ENCODE measurements at regions not wholly inside any gene's neighbourhood (a gene's known extent, or its start where the extent isn't known, plus 50 kb on each side); places are given as distances from the start of the nearest gene placed in this dataset.

- WGBS, 2 experiments (ENCODE audit: insufficient coverage in 1 of 2, insufficient read length in 1 of 2) = 87 to 88% methylated on average over 4 to 5 of the region's 5 CpGs
- Histone ChIP-seq H3K27ac (ENCODE audit: low read depth, low read length) (no peak overlapping the region), H3K36me3 (ENCODE audit: control insufficient read depth, insufficient read depth, low read length) (no peaks in the 10 kb centered on the region), H3K9ac (ENCODE audit: extremely low read depth, low read length, poor library complexity, severe bottlenecking) (no peak overlapping the region), H3K9me3 (ENCODE audit: control insufficient read depth, low read length) (no peaks in the 10 kb centered on the region), H3K4me3 (ENCODE audit: low read length) (no peak overlapping the region), H3K27me3 (ENCODE audit: control insufficient read depth, insufficient read depth, low read length, poor library complexity, severe bottlenecking) (no peaks in the 10 kb centered on the region), H3K4me1 (ENCODE audit: control insufficient read depth, insufficient read depth, low read length) (no peaks in the 10 kb centered on the region)
- DNase-seq = no peak
- H3K4me3 Mint-ChIP-seq = no peak overlapping the region
- TF ChIP-seq, protein P1, sequence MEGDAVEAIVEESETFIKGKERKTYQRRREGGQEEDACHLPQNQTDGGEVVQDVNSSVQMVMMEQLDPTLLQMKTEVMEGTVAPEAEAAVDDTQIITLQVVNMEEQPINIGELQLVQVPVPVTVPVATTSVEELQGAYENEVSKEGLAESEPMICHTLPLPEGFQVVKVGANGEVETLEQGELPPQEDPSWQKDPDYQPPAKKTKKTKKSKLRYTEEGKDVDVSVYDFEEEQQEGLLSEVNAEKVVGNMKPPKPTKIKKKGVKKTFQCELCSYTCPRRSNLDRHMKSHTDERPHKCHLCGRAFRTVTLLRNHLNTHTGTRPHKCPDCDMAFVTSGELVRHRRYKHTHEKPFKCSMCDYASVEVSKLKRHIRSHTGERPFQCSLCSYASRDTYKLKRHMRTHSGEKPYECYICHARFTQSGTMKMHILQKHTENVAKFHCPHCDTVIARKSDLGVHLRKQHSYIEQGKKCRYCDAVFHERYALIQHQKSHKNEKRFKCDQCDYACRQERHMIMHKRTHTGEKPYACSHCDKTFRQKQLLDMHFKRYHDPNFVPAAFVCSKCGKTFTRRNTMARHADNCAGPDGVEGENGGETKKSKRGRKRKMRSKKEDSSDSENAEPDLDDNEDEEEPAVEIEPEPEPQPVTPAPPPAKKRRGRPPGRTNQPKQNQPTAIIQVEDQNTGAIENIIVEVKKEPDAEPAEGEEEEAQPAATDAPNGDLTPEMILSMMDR (conservative IDR thresholded peaks at IDR 0.05) = no peak
- no peak overlapping the region for H3K27ac Mint-ChIP-seq
- peaks cover 13% of the 10 kb centered on the region for H3K4me1 Mint-ChIP-seq
- peaks cover 2% of the 10 kb centered on the region for H3K27me3 Mint-ChIP-seq (ENCODE audit: insufficient read depth)
- H3K36me3 Mint-ChIP-seq (ENCODE audit: low read depth) = no peaks in the 10 kb centered on the region
- H3K9me3 Mint-ChIP-seq = no peaks in the 10 kb centered on the region
Measured at GRCh38 chr9:7342736-7343135, 456.8 kb downstream of the DMAC1 start.

DNA sequence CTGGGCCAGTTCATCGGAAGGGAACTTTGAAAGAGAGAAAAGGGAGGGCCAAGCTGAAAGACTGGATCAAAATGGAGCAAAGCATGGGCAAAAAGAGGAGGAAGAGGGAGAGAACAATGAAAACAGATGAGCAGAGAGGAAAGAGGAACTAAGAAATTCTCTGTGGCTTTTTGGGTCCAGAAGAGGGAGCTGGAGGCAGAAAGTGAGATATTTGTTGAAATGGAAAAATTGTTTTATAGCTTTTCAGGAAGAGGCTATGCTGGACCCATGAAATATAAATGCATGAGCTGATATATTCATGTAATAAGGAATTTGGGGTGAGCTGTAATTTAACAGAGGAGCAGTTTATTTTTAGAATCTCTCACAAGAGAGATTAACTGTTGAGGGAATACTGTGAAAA is 457.3 kb downstream of the DMAC1 start:
- peaks cover 2% of the 10 kb centered on the region for H3K27me3 Mint-ChIP-seq (ENCODE audit: insufficient read depth)
- Histone ChIP-seq H3K9me3 (ENCODE audit: control insufficient read depth, low read length) (no peaks in the 10 kb centered on the region), H3K9ac (ENCODE audit: extremely low read depth, low read length, poor library complexity, severe bottlenecking) (no peak overlapping the region), H3K27ac (ENCODE audit: low read depth, low read length) (no peak overlapping the region), H3K36me3 (ENCODE audit: control insufficient read depth, insufficient read depth, low read length) (no peaks in the 10 kb centered on the region), H3K27me3 (ENCODE audit: control insufficient read depth, insufficient read depth, low read length, poor library complexity, severe bottlenecking) (no peaks in the 10 kb centered on the region), H3K4me3 (ENCODE audit: low read length) (no peak overlapping the region), H3K4me1 (ENCODE audit: control insufficient read depth, insufficient read depth, low read length) (no peaks in the 10 kb centered on the region)
- H3K4me1 Mint-ChIP-seq = peaks cover 13% of the 10 kb centered on the region
- no peaks in the 10 kb centered on the region for H3K9me3 Mint-ChIP-seq
- H3K4me3 Mint-ChIP-seq = no peak overlapping the region
- TF ChIP-seq, protein P1 (conservative IDR thresholded peaks at IDR 0.05) = peak; percentile 47
- no peaks in the 10 kb centered on the region for H3K36me3 Mint-ChIP-seq (ENCODE audit: low read depth)
- 87 to 93% methylated on average over 1 of the region's 1 CpG for WGBS, 2 experiments (ENCODE audit: insufficient coverage in 1 of 2, insufficient read length in 1 of 2)
- DNase-seq = no peak
- H3K27ac Mint-ChIP-seq = no peak overlapping the region

DNA sequence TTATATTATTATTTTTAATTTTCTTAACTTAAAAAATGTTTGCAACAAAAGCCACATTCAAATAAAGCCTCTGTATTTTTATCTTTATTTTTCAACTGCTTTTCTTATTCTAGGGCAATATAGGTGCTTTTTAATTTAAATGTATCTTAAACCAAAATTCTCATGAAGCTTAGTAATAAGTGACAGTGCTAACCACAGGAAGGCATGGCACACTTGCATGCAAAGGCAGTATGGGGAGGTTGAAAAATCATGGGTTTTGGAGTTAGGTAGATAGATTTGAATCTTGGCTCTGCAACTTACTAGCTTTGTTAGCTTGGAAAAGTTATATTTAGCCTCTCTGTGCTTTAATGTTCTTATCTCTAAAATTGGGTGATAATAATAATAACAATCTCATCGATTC is 458.0 kb downstream of the DMAC1 start:
- H3K9me3 Mint-ChIP-seq = no peaks in the 10 kb centered on the region
- H3K27ac ChIP-seq (ENCODE audit: low read depth, low read length) = no peak overlapping the region
- WGBS, 2 experiments (ENCODE audit: insufficient coverage in 1 of 2, insufficient read length in 1 of 2) = 97% methylated on average over 1 of the region's 1 CpG; no CpG with 5 or more reads in 1 of the 2 experiments
- DNase-seq = no peak
- H3K9me3 ChIP-seq (ENCODE audit: control insufficient read depth, low read length) = no peaks in the 10 kb centered on the region
- TF ChIP-seq, protein P1 (conservative IDR thresholded peaks at IDR 0.05) = no peak
- H3K36me3 ChIP-seq (ENCODE audit: control insufficient read depth, insufficient read depth, low read length) = no peaks in the 10 kb centered on the region
- no peaks in the 10 kb centered on the region for H3K36me3 Mint-ChIP-seq (ENCODE audit: low read depth)
- H3K27me3 ChIP-seq (ENCODE audit: control insufficient read depth, insufficient read depth, low read length, poor library complexity, severe bottlenecking) = no peaks in the 10 kb centered on the region
- no peak overlapping the region for H3K27ac Mint-ChIP-seq
- no peak overlapping the region for H3K9ac ChIP-seq (ENCODE audit: extremely low read depth, low read length, poor library complexity, severe bottlenecking)
- H3K27me3 Mint-ChIP-seq (ENCODE audit: insufficient read depth) = peaks cover 2% of the 10 kb centered on the region
- no peak overlapping the region for H3K4me3 ChIP-seq (ENCODE audit: low read length)
- H3K4me1 Mint-ChIP-seq = peaks cover 17% of the 10 kb centered on the region
- H3K4me3 Mint-ChIP-seq = no peak overlapping the region
- H3K4me1 ChIP-seq (ENCODE audit: control insufficient read depth, insufficient read depth, low read length) = peaks cover 4% of the 10 kb centered on the region
